ENCODE measurements at regions not wholly inside any gene's neighbourhood (a gene's known extent, or its start where the extent isn't known, plus 50 kb on each side); places are given as distances from the start of the nearest gene placed in this dataset.

- TF ChIP-seq CTCF (conservative IDR thresholded peaks at IDR 0.05; ENCODE audit: low read depth, low read length), result no peak
- TF ChIP-seq EZH2 (IDR thresholded peaks at IDR 0.05; ENCODE audit: borderline replicate concordance, low read depth, low read length, poor library complexity, severe bottlenecking), result no peak
Measured at GRCh38 chr5:97575322-97575721, 392.3 kb upstream of the RIOK2 start.
